PC-3 (cell line): ENCODE measurements at regions not wholly inside any gene's neighbourhood (a gene's known extent, or its start where the extent isn't known, plus 50 kb on each side); places are given as distances from the start of the nearest gene placed in this dataset.

Source experiments
- ATAC-seq: fragments of 200-7000 bp; cut with Tn5 transposase; 2 replicates; pipeline ENCODE4 v1.9.1; 2020; ENCODE audit warnings: mild to moderate bottlenecking, moderate library complexity
- BruUV-seq: library from RNA; stranded (reverse); fragments of 400-500 nt; replicated peaks from 2 replicates; lab custom pipeline; 2021; lab: Mats Ljungman, UMichigan
- CTCF ChIA-PET: fragments of 300-600 bp; sonication (Branson Sonifier 250); formaldehyde crosslinking; loops from one replicate; lab custom pipeline; 2022; ENCODE audit warnings: antibody characterized with exemption; lab: Charles Lee
- POLR2A ChIA-PET: fragments of 300-600 bp; sonication (Branson Sonifier 250); formaldehyde crosslinking; loops from one replicate; lab custom pipeline; 2022; ENCODE audit warnings: antibody characterized with exemption; ENCODE audit not compliant: unreplicated experiment; lab: Charles Lee
- DNase-seq: peaks from one replicate; pipeline ENCODE4 v3.0.0-alpha.2; 2015
- H2AFZ ChIP-seq: fragments of 300-600 bp; sonication (generic); 2 replicates; pipeline ENCODE4 v1.6.0; 2016; ENCODE audit warnings: antibody characterized with exemption, low read length
- H3F3A ChIP-seq: fragments of 300-600 bp; sonication (generic); one replicate; pipeline ENCODE4 v1.6.0; 2017; ENCODE audit warnings: antibody characterized with exemption, low read length, control low read depth, mild to moderate bottlenecking; ENCODE audit not compliant: unreplicated experiment
- H3K27ac ChIP-seq: fragments of 300-600 bp; sonication (generic); 2 replicates; pipeline ENCODE4 v1.5.1; 2016; ENCODE audit warnings: mild to moderate bottlenecking, low read length
- H3K27me3 ChIP-seq: fragments of 300-600 bp; sonication (generic); 2 replicates; pipeline ENCODE4 v1.6.1; 2016; ENCODE audit warnings: low read length, mixed read lengths
- H3K36me3 ChIP-seq: fragments of 300-600 bp; sonication (generic); 2 replicates; pipeline ENCODE4 v1.6.1; 2016; ENCODE audit warnings: low read depth, mixed run types, low read length, mixed read lengths
- H3K4me1 ChIP-seq: fragments of 300-600 bp; sonication (generic); 2 replicates; pipeline ENCODE4 v1.5.1; 2016; ENCODE audit warnings: low read length; ENCODE audit not compliant: insufficient read depth
- H3K4me2 ChIP-seq: fragments of 300-600 bp; sonication (generic); 2 replicates; pipeline ENCODE4 v1.6.0; 2016; ENCODE audit warnings: low read length
- H3K4me3 ChIP-seq: fragments of 300-600 bp; sonication (generic); 2 replicates; pipeline ENCODE4 v1.5.1; 2016; ENCODE audit warnings: mild to moderate bottlenecking, low read length, mixed read lengths
- H3K79me2 ChIP-seq: fragments of 300-600 bp; sonication (generic); 2 replicates; pipeline ENCODE4 v1.6.1; 2017; ENCODE audit warnings: low read length, mixed read lengths
- H3K9ac ChIP-seq: fragments of 300-600 bp; sonication (generic); 2 replicates; pipeline ENCODE4 v1.6.0; 2016; ENCODE audit warnings: mild to moderate bottlenecking, low read length
- H3K9me2 ChIP-seq: fragments of 300-600 bp; sonication (generic); replicated peaks from 2 replicates; pipeline ENCODE4 v1.6.1; 2016; ENCODE audit warnings: mixed run types, low read length, mixed read lengths
- H3K9me3 ChIP-seq: fragments of 300-600 bp; sonication (generic); 2 replicates; pipeline ENCODE4 v1.6.1; 2016; ENCODE audit warnings: low read length, mixed read lengths
- H4K20me1 ChIP-seq: fragments of 300-600 bp; sonication (generic); 2 replicates; pipeline ENCODE4 v1.6.1; 2016; ENCODE audit warnings: low read length, mixed read lengths
- CTCF ChIP-seq: fragments of 300-600 bp; sonication (generic); conservative IDR thresholded peaks from 2 replicates; pipeline ENCODE4 v1.5.1; 2017; ENCODE audit warnings: antibody characterized with exemption, low read depth, mild to moderate bottlenecking, low read length
- EZH2 ChIP-seq: fragments of 300-600 bp; sonication (generic); IDR thresholded peaks from one replicate; pipeline ENCODE4 v1.6.1; 2017; ENCODE audit warnings: antibody characterized with exemption, mild to moderate bottlenecking, low read length; ENCODE audit not compliant: unreplicated experiment
- EZH2phosphoT487 ChIP-seq: fragments of 300-600 bp; sonication (generic); IDR thresholded peaks from 2 replicates; pipeline ENCODE4 v1.6.1; 2018; ENCODE audit warnings: mild to moderate bottlenecking, antibody characterized with exemption, low read length, borderline replicate concordance
- intact Hi-C: fragments of 100-400 bp; cut with micrococcal nuclease; formaldehyde crosslinking; loops from 2 replicates; pipeline ENCODE4 v1.9.0; 2023

GRCh38 chr5:56677690-56678305 lies 137.6 kb upstream of the MAP3K1 start:
- no TSS peak for BruUV-seq

GRCh38 chr5:56676091-56676768 lies 139.1 kb upstream of the MAP3K1 start:
- CTCF ChIA-PET = no interaction called here
- peak; percentile 33 for ATAC-seq

More at GRCh38 chr5:56677690-56678305, 137.6 kb upstream of the MAP3K1 start:
- ChIA-PET CTCF (no interaction called here), POLR2A (no interaction called here)
- Histone ChIP-seq H3K79me2 (no peaks in the 10 kb centered on the region), H3K36me3 (no peaks in the 10 kb centered on the region), H3K27ac (no peak overlapping the region), H2AFZ (no peak overlapping the region), H3K4me3 (no peak overlapping the region), H3K4me1 (peaks cover 13% of the 10 kb centered on the region), H3K27me3 (no peaks in the 10 kb centered on the region), H4K20me1 (no peaks in the 10 kb centered on the region), H3K4me2 (no peak overlapping the region), H3K9me2 (no peaks in the 10 kb centered on the region), H3K9me3 (no peaks in the 10 kb centered on the region), H3K9ac (no peak overlapping the region), H3F3A (no peaks in the 10 kb centered on the region)
- no peak for ATAC-seq
- no peak for DNase-seq
- TF ChIP-seq EZH2 = no peak
- intact Hi-C loops = no loop called here

GRCh38 chr5:56674441-56674840 lies 140.9 kb upstream of the MAP3K1 start:
- H3K9me3 ChIP-seq = no peaks in the 10 kb centered on the region
- no peaks in the 10 kb centered on the region for H3K27me3 ChIP-seq
- no peaks in the 10 kb centered on the region for H4K20me1 ChIP-seq
- TF ChIP-seq CTCF = no peak
- ATAC-seq = no peak
- CTCF ChIA-PET = no interaction called here
- intact Hi-C loops = no loop called here
- H3K27ac ChIP-seq = no peak overlapping the region
- no peak for DNase-seq
- H3K4me2 ChIP-seq = no peak overlapping the region
- H3K4me3 ChIP-seq = no peak overlapping the region
- H3K36me3 ChIP-seq = no peaks in the 10 kb centered on the region
- H3K4me1 ChIP-seq = peaks cover 41% of the 10 kb centered on the region
- H2AFZ ChIP-seq = no peak overlapping the region
- no peaks in the 10 kb centered on the region for H3K9me2 ChIP-seq
- no TSS peak for BruUV-seq
- H3K9ac ChIP-seq = no peak overlapping the region
- H3F3A ChIP-seq = no peaks in the 10 kb centered on the region
- H3K79me2 ChIP-seq = no peaks in the 10 kb centered on the region
- POLR2A ChIA-PET = no interaction called here

More at GRCh38 chr5:56676091-56676768, 139.1 kb upstream of the MAP3K1 start:
- BruUV-seq = no TSS peak
- H3K4me2 ChIP-seq = peak overlapping the region; percentile 46; the same call in 1 of the 2 replicates
- no peak overlapping the region for H3K4me3 ChIP-seq
- peaks cover 23% of the 10 kb centered on the region for H3K4me1 ChIP-seq
- POLR2A ChIA-PET = no interaction called here
- no peaks in the 10 kb centered on the region for H3K27me3 ChIP-seq
- H3K36me3 ChIP-seq = no peaks in the 10 kb centered on the region
- H4K20me1 ChIP-seq = no peaks in the 10 kb centered on the region
- H3F3A ChIP-seq = no peaks in the 10 kb centered on the region
- intact Hi-C loops = no loop called here
- no peaks in the 10 kb centered on the region for H3K9me3 ChIP-seq
- no peaks in the 10 kb centered on the region for H3K79me2 ChIP-seq
- no peaks in the 10 kb centered on the region for H3K9me2 ChIP-seq
- no peak for TF ChIP-seq CTCF
- no peak for TF ChIP-seq EZH2phosphoT487
- TF ChIP-seq EZH2 = no peak
- H2AFZ ChIP-seq = no peak overlapping the region
- peak; percentile 63 for DNase-seq
- peak overlapping the region; percentile 29; the same call in 1 of the 2 replicates for H3K9ac ChIP-seq
- H3K27ac ChIP-seq = peak overlapping the region; percentile 83
